Panc1 (cell line): ENCODE measurements at regions not wholly inside any gene's neighbourhood (a gene's known extent, or its start where the extent isn't known, plus 50 kb on each side); places are given as distances from the start of the nearest gene placed in this dataset.

ENCODE experiments used
- ATAC-seq: fragments of 200-7000 bp; cut with Tn5 transposase; 2 replicates; pipeline ENCODE4 v1.9.1; 2020; ENCODE audit warnings: mild to moderate bottlenecking, moderate library complexity
- BruUV-seq: library from RNA; stranded (reverse); fragments of 400-500 nt; replicated peaks from 2 replicates; lab custom pipeline; 2021; lab: Mats Ljungman, UMichigan
- CTCF ChIA-PET: fragments of 300-600 bp; sonication (Branson Sonifier 250); formaldehyde crosslinking; loops from one replicate; lab custom pipeline; 2022; ENCODE audit warnings: antibody characterized with exemption; lab: Charles Lee
- POLR2A ChIA-PET: fragments of 300-600 bp; sonication (Branson Sonifier 250); formaldehyde crosslinking; loops from one replicate; lab custom pipeline; 2022; ENCODE audit warnings: antibody characterized with exemption; lab: Charles Lee
- DNase-seq: peaks from one replicate; pipeline ENCODE4 v3.0.0-alpha.2; 2010; ENCODE audit warnings: low read depth, low spot score
- H3K27ac ChIP-seq: 2 replicates; pipeline ENCODE4 v1.5.1; 2011; ENCODE audit warnings: mild to moderate bottlenecking, low read length, inconsistent platforms
- H3K27me3 ChIP-seq: fragments of 200-500 bp; sonication (Bioruptor generic); 2 replicates; pipeline ENCODE4 v1.6.0; 2014; ENCODE audit warnings: low read length, inconsistent platforms; ENCODE audit not compliant: control insufficient read depth, insufficient read depth
- H3K36me3 ChIP-seq: fragments of 200-500 bp; sonication (Bioruptor generic); 2 replicates; pipeline ENCODE4 v1.5.1; 2014; ENCODE audit warnings: inconsistent platforms, mild to moderate bottlenecking, low read length, moderate library complexity; ENCODE audit not compliant: control insufficient read depth, insufficient read depth
- H3K4me1 ChIP-seq: 2 replicates; pipeline ENCODE4 v1.5.1; 2011; ENCODE audit warnings: inconsistent platforms, mild to moderate bottlenecking, low read length, moderate library complexity; ENCODE audit not compliant: control insufficient read depth, insufficient read depth
- H3K4me3 ChIP-seq, 2 experiments: 2 replicates each; pipeline ENCODE4 v1.5.1; 2011 to 2012; ENCODE audit warnings: low read depth in 2 of 2, low read length in 2 of 2, mild to moderate bottlenecking in 2 of 2, inconsistent platforms in 1 of 2, moderate library complexity in 1 of 2
- H3K9me3 ChIP-seq: fragments of 200-500 bp; sonication (Bioruptor generic); 2 replicates; pipeline ENCODE4 v1.5.1; 2014; ENCODE audit warnings: low read depth, mild to moderate bottlenecking, inconsistent platforms, low read length, moderate library complexity; ENCODE audit not compliant: control insufficient read depth, insufficient read depth
- POLR2AphosphoS5 ChIP-seq: IDR thresholded peaks from 2 replicates; pipeline ENCODE4 v1.6.1; 2012; ENCODE audit warnings: mild to moderate bottlenecking, low read depth, low read length, moderate library complexity
- SIN3A ChIP-seq: IDR thresholded peaks from 2 replicates; pipeline ENCODE4 v1.6.1; 2012; ENCODE audit warnings: low read depth, mild to moderate bottlenecking, low read length, moderate library complexity, borderline replicate concordance; ENCODE audit not compliant: insufficient read depth
- TCF7L2 ChIP-seq: IDR thresholded peaks from 2 replicates; pipeline ENCODE4 v1.6.1; 2011; ENCODE audit warnings: mild to moderate bottlenecking, low read depth, low read length, inconsistent platforms
- in situ Hi-C: cut with HindIII; loops from 2 replicates; pipeline ENCODE4 v1.10.0; 2016; ENCODE audit warnings: low sequenced_read_pairs, low pct_unique_long_range_greater_than_20kb
- intact Hi-C: fragments of 100-400 bp; cut with micrococcal nuclease; formaldehyde crosslinking; loops from one replicate; pipeline ENCODE4 v1.10.0; 2022; ENCODE audit not compliant: unreplicated experiment
- TF ChIP-seq, protein P1 (sequence below): fragments of 450-650 bp; IDR thresholded peaks from 2 replicates; pipeline ENCODE4 v1.5.1; 2017; ENCODE audit warnings: mild to moderate bottlenecking
- TF ChIP-seq, protein P2 (sequence below), 2 experiments: IDR thresholded peaks; 2 replicates each; pipeline ENCODE4 v1.6.1; 2011 to 2012; ENCODE audit warnings: low read depth in 2 of 2, control low read depth in 1 of 2, low read length in 1 of 2, mild to moderate bottlenecking in 1 of 2, moderate library complexity in 1 of 2; ENCODE audit not compliant: insufficient read depth in 1 of 2

DNA sequence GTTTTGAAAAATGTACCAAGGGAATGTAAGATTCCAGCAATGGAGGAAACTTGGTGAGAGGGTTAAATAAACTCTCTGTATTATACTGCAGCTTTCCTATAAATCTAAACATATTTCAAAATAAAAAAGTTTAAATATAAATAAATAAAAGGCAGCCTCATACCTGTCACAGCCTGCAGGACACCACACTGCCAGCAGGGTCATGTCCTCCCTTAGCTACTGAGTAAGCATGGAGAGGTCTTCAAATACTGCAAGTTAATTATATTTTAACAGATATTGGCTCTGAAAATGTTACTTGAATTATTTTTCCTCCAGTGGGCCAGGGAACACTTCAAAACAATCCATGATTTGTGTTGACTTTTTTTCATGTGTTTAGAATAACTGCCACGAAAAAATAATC is 852.8 kb upstream of the PCDH7 start:
- in situ Hi-C loops (no loop called here), intact Hi-C loops (no loop called here)
- no peak overlapping the region for H3K27ac ChIP-seq
- POLR2A ChIA-PET = no interaction called here
- TF ChIP-seq, protein P1, sequence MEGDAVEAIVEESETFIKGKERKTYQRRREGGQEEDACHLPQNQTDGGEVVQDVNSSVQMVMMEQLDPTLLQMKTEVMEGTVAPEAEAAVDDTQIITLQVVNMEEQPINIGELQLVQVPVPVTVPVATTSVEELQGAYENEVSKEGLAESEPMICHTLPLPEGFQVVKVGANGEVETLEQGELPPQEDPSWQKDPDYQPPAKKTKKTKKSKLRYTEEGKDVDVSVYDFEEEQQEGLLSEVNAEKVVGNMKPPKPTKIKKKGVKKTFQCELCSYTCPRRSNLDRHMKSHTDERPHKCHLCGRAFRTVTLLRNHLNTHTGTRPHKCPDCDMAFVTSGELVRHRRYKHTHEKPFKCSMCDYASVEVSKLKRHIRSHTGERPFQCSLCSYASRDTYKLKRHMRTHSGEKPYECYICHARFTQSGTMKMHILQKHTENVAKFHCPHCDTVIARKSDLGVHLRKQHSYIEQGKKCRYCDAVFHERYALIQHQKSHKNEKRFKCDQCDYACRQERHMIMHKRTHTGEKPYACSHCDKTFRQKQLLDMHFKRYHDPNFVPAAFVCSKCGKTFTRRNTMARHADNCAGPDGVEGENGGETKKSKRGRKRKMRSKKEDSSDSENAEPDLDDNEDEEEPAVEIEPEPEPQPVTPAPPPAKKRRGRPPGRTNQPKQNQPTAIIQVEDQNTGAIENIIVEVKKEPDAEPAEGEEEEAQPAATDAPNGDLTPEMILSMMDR = no peak
- no peak for TF ChIP-seq TCF7L2
- TF ChIP-seq SIN3A = no peak
- TF ChIP-seq, protein P2, sequence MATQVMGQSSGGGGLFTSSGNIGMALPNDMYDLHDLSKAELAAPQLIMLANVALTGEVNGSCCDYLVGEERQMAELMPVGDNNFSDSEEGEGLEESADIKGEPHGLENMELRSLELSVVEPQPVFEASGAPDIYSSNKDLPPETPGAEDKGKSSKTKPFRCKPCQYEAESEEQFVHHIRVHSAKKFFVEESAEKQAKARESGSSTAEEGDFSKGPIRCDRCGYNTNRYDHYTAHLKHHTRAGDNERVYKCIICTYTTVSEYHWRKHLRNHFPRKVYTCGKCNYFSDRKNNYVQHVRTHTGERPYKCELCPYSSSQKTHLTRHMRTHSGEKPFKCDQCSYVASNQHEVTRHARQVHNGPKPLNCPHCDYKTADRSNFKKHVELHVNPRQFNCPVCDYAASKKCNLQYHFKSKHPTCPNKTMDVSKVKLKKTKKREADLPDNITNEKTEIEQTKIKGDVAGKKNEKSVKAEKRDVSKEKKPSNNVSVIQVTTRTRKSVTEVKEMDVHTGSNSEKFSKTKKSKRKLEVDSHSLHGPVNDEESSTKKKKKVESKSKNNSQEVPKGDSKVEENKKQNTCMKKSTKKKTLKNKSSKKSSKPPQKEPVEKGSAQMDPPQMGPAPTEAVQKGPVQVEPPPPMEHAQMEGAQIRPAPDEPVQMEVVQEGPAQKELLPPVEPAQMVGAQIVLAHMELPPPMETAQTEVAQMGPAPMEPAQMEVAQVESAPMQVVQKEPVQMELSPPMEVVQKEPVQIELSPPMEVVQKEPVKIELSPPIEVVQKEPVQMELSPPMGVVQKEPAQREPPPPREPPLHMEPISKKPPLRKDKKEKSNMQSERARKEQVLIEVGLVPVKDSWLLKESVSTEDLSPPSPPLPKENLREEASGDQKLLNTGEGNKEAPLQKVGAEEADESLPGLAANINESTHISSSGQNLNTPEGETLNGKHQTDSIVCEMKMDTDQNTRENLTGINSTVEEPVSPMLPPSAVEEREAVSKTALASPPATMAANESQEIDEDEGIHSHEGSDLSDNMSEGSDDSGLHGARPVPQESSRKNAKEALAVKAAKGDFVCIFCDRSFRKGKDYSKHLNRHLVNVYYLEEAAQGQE (IDR thresholded peaks at IDR 0.05; ENCODE audit: insufficient read depth in 1 of 2, low read depth in 2 of 2, low read length in 1 of 2) = no peak
- no peak for TF ChIP-seq POLR2AphosphoS5
- no peaks in the 10 kb centered on the region for H3K36me3 ChIP-seq
- ATAC-seq = no peak
- H3K4me3 ChIP-seq = no peak overlapping the region
- CTCF ChIA-PET = no interaction called here
- BruUV-seq = no TSS peak
- H3K4me1 ChIP-seq = no peaks in the 10 kb centered on the region
- no peak for DNase-seq
- H3K9me3 ChIP-seq = no peaks in the 10 kb centered on the region; the same call in 1 of the 2 replicates
- H3K27me3 ChIP-seq = no peaks in the 10 kb centered on the region

DNA sequence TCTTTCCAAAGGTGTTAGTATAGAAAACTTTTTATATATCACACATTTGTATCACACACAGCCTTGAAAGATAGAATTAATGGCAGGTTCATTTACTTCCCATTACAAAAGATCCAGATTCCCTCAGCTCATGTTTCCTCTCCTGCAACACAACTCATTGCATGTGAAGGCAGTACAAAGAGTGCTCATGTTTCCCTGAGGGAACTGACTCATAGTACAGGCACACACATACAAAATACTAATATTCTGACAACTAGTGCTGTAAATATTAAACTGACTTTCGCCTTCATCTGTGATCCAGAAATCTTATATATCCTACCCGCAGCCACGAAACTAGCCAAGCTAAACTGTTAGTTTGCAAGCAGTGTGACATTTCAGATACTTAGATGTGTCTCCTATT is 819.8 kb upstream of the PCDH7 start:
- no peak for TF ChIP-seq TCF7L2
- in situ Hi-C loops (no loop called here), intact Hi-C loops (no loop called here)
- BruUV-seq = no TSS peak
- CTCF ChIA-PET = no interaction called here
- Histone ChIP-seq H3K27ac (no peak overlapping the region), H3K27me3 (no peaks in the 10 kb centered on the region), H3K4me3 (no peak overlapping the region), H3K36me3 (no peaks in the 10 kb centered on the region), H3K9me3 (no peaks in the 10 kb centered on the region), H3K4me1 (no peaks in the 10 kb centered on the region)
- DNase-seq (no peak), ATAC-seq (no peak)
- POLR2A ChIA-PET = no interaction called here

DNA sequence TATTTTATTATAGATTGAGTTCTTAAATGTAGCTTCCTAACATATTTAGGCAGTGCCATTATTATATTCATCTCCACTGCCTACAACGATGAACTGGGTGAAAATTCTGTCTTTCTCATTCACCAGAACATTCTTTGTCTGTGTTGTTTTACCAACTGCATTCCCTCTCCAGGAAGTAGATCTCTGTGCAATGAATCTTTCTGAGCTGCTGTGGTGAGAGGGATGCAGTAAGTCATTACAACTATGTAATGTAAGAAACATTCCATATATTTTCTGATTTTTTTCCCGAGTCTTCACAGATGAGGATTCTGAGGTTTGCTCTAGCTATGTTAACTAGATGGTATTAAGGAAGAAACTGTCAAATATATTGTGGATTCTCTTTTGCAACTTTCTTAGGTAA is 811.9 kb upstream of the PCDH7 start:
- no peak overlapping the region for H3K4me3 ChIP-seq
- H3K4me1 ChIP-seq = no peaks in the 10 kb centered on the region
- no peak for ATAC-seq
- H3K27ac ChIP-seq = no peak overlapping the region
- POLR2A ChIA-PET = no interaction called here
- DNase-seq = no peak
- in situ Hi-C loops = no loop called here
- no peaks in the 10 kb centered on the region for H3K9me3 ChIP-seq
- no peaks in the 10 kb centered on the region for H3K36me3 ChIP-seq
- TF ChIP-seq, protein P1 = no peak
- TF ChIP-seq, protein P2 (IDR thresholded peaks at IDR 0.05; ENCODE audit: insufficient read depth in 1 of 2, low read depth in 2 of 2, low read length in 1 of 2) = no peak
- no peaks in the 10 kb centered on the region for H3K27me3 ChIP-seq
- BruUV-seq = no TSS peak
- CTCF ChIA-PET = no interaction called here
- intact Hi-C loops = no loop called here
